ENCODE measurements at regions not wholly inside any gene's neighbourhood (a gene's known extent, or its start where the extent isn't known, plus 50 kb on each side); places are given as distances from the start of the nearest gene placed in this dataset.

DNA sequence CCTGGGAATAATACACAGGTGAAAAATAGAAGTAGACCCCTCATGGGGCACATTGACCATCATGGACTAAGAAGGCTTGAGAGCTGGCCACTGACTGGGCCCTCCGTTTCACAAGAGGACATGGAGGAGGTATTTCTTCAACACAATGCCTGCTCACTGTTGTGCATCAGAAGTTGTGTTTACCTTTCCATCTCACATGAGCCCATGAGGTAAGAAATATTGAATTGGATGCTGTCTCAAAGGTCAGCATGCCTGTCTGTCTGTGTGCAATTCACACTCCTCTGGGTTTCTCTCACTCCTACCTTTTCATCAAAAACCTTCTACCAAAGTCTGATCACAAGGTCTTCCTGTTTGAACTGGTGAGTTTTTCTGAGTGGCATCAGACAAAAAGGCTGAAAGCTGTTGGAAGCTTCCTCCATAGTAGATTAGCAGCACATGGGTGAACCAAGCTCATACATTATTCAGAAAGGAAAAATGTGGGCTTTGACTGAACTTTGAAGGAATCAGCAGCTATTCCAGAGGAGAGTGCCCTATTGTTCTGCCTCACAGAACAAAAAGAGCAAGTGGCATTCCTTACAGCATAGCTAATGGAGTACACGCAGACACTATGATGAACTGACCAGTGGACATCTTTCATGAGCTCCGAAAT is 143.2 kb upstream of the RND3 start:
- TF ChIP-seq MAX (IDR thresholded peaks at IDR 0.05), result no peak
- no peak for TF ChIP-seq TEAD4 (IDR thresholded peaks at IDR 0.05)
- no peak for TF ChIP-seq FOXM1 (IDR thresholded peaks at IDR 0.05; ENCODE audit: borderline replicate concordance, low read depth)
- no peak for TF ChIP-seq CEBPB (IDR thresholded peaks at IDR 0.05)
- no peak for TF ChIP-seq REST (IDR thresholded peaks at IDR 0.05; ENCODE audit: low read depth)
- TF ChIP-seq EP300 (IDR thresholded peaks at IDR 0.05; ENCODE audit: borderline replicate concordance), result no peak
- no peak for TF ChIP-seq NFIC (IDR thresholded peaks at IDR 0.05)
- TF ChIP-seq RAD21 (IDR thresholded peaks at IDR 0.05; ENCODE audit: low read depth), result no peak
- no peak for TF ChIP-seq ZBTB7A (IDR thresholded peaks at IDR 0.05; ENCODE audit: low read depth)
- TF ChIP-seq EGR1 (IDR thresholded peaks at IDR 0.05), result no peak
